ENCODE measurements at regions not wholly inside any gene's neighbourhood (a gene's known extent, or its start where the extent isn't known, plus 50 kb on each side); places are given as distances from the start of the nearest gene placed in this dataset.

- DNase-seq, result no peak
Observed at GRCh38 chr2:195493416-195493815, 163.6 kb upstream of the SLC39A10 start.

GRCh38 chr2:195490319-195490718, 166.7 kb upstream of the SLC39A10 start:
- DNase-seq, result no peak

DNA sequence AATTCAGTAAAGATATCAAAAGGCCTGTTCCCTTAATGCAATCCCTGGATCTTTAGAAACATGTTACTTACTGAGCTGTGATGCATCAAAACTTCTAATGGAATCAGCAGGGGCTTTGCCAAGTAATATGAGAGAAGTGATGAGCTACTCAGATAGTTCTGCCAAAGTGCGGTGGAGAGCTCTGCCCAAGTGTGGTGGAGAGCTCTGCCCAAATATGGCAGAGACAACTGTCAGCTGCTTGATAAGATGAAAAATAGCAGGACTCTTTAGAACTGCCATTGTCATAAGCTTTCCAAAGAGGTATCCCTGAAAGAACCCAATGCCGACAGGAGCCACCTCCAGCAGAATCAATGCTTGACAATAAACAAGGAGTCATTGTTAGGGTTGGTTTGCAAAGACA, 167.9 kb upstream of the SLC39A10 start:
- no peak for DNase-seq

- DNase-seq, result no peak
Observed at GRCh38 chr2:195488567-195488966, 168.5 kb upstream of the SLC39A10 start.

GRCh38 chr2:195486987-195487644, 169.9 kb upstream of the SLC39A10 start:
- DNase-seq, result no peak

DNA sequence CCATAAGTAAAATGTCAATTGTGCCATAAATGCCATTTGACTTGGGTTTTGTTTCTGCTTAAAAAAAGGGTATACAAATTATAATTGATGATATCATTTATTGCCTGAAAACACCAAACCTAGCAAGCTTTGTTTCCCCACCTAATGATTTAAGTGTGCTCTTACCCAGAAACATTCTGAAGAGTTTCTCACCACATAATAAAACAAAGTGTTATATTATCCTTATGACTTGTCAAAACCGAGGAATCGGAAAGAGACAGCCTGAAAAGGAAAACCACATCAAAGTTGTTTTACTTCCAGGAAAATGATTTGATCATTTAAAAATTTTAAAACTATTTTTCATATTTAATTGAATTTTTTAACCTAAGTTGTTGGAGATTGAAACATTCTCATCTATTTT, 170.5 kb upstream of the SLC39A10 start:
- DNase-seq, result no peak

DNA sequence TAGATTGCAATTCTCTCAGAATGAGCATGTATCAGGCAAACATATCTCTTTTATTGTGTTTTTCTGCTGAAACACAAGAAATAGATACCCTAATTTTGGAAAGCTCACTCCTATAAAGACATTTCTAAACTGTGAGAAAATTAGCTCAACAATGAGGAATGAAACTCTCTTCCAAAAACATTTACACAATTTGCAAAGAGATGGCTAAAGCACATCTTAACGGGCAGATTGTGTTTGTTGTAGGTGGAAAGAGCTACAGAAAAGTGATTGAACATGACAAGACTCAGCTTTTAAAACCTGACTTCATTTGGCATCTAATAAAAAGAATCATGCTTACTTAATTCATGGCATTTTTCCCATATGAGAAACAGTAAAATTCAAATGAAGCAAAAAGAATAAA, 175.0 kb upstream of the SLC39A10 start:
- no peak for DNase-seq

DNA sequence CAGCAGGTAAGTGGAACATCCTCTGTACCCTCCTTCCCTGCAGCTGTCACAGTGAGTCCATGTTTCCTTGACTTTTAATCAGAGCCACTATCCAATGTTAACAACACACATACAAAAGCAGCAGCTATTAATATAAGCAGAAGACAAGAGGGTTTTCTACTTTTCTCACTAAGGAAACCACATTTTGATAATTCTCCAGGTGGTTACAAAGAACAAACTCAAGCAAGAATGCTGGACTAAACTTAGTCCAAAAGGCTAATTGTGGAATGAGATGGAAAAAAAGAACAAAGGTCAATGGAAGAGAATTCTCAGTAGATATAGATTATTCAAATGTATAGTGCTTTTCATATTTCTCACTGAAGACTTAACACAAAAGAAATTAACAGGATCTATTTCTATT, 176.9 kb upstream of the SLC39A10 start:
- no peak for DNase-seq

DNA sequence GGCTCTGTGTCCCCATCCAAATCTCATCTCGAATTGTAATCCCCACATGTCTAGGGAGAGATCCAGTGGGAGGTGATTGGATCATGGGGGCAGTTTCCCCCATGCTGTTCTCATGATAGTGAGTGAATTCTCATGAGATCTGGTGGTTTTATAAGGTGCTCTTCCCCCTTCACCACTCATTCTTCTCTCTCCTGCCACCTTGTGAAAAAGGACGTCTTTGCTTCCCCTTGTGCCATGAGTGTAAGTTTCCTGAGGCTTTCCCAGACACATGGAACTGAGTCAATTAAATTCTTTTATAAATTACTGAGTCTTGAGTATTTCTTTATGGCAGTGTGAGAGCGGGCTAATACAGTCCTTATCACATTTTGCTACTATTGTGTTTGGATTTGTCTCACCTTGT, 177.6 kb upstream of the SLC39A10 start:
- no peak for DNase-seq

GRCh38 chr2:195477996-195478382, 179.0 kb upstream of the SLC39A10 start:
- DNase-seq, result no peak

DNA sequence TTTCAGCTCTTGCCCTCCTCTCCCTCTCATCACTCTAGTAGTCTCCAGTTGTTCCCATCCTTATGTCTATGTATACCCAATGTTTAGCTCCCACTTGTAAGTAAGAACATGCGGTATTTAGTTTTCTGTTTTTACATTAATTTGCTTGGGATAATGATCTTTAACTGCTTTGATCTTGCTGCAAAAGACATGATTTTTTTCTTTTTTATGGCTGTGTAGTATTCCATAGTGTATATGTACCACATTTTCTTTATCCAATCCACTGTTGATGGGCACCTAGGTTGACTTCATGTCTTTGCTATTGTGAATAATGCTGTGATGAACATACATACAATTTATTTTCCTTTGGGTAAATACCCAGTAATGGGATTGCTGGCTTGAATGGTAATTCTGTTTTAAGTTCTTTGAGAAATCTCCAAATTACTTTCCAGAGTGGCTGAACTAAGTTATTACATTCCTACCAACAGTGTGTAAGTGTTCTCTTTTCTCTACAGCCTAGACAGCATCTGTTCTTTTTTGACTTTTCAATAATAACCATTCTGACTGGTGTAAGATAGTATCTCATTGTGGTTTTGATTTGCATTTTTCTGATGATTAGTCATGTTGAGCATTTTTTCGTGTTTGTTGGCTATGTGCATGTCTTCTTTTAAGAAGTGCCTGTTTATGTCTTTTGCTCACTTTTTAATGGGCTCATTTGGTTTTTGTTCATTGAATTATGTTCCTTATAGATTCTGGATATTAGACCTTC, 179.6 kb upstream of the SLC39A10 start:
- DNase-seq, result no peak

- DNase-seq, result no peak
Observed at GRCh38 chr2:195475336-195475735, 181.7 kb upstream of the SLC39A10 start.

GRCh38 chr2:195473862-195474261, 183.2 kb upstream of the SLC39A10 start:
- DNase-seq, result no peak

- DNase-seq, result no peak
Observed at GRCh38 chr2:195472501-195473234, 184.4 kb upstream of the SLC39A10 start.

- DNase-seq, result no peak
Observed at GRCh38 chr2:195471807-195472206, 185.2 kb upstream of the SLC39A10 start.

DNA sequence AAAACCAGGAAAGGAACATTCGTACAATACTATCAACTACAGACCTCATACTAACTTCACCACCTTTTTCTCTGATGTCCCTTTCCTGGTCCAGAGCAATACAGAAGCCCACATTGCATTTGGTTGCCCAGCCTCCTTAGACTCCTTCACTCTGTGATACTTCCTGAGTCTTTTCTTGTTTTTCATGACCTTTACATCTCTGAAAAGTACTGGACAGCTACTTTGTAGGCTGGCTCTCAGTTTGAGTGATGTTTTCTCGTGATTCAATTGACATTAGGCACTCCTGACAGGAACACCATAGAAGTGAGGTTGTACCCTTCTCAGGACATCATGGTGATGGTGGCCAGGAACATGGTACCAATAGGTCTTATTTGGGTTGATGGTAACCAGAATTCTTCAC, 185.9 kb upstream of the SLC39A10 start:
- DNase-seq, result no peak

- no peak for DNase-seq
Observed at GRCh38 chr2:195470622-195471021, 186.4 kb upstream of the SLC39A10 start.

GRCh38 chr2:195468771-195469170, 188.3 kb upstream of the SLC39A10 start:
- DNase-seq, result no peak

GRCh38 chr2:195466427-195466826, 190.6 kb upstream of the SLC39A10 start:
- no peak for DNase-seq

DNA sequence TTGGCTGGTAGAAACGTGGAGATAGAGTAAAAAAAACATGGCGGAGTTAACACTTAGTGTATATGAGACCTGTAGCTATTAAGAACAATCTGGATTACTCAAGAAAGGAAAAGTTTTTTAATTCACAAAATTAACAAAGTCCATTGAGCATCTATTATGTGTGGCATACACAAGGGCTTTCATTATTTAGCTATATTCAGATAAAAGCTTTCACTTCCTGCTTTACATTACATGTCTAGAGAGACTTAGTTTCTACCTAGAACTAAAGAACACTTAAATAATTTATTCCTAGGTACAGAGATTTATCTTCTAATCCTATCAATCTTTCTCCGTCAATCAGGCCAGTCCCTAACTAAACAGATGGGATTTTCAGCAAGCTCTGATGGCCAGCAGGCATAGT, 196.0 kb upstream of the SLC39A10 start:
- DNase-seq, result no peak

DNA sequence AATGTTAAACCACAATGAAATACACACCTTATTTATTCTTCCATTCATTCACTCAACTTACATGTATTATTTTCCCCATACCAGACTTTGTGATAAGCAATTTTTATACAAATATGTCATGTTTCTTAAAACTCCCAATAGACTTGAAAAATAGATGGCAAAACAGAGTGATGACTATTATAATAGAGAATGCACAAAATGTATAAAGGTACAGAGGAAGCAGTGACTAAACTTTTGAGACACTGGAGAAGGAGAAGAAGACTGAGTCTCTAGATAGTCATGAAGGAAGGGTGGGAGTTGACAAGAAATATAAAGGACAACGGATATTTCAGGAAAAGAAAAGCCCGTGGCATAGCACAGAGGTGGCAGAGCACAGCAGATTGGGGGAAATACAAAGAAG, 198.1 kb upstream of the SLC39A10 start:
- DNase-seq, result no peak

GRCh38 chr2:195457873-195458272, 199.2 kb upstream of the SLC39A10 start:
- DNase-seq, result no peak

GRCh38 chr2:195456771-195457170, 200.3 kb upstream of the SLC39A10 start:
- no peak for DNase-seq

- DNase-seq, result no peak
Observed at GRCh38 chr2:195451160-195451559, 205.9 kb upstream of the SLC39A10 start.

Data from DMS 273 treated with DMSO at 0.1 percent for 48 hours (cell line).